NCI-H2196 (cell line): ENCODE measurements at regions not wholly inside any gene's neighbourhood (a gene's known extent, or its start where the extent isn't known, plus 50 kb on each side); places are given as distances from the start of the nearest gene placed in this dataset.
"Not testable (repeated sequence)": the region's sequence is repeated elsewhere in the genome, so short reads cannot be mapped to it uniquely, and the experiment has no call there.

ENCODE experiments used
- DNase-seq: peaks from one replicate; lab custom pipeline; 2025; ENCODE audit not compliant: unreplicated experiment; lab: John Stamatoyannopoulos, UW

DNA sequence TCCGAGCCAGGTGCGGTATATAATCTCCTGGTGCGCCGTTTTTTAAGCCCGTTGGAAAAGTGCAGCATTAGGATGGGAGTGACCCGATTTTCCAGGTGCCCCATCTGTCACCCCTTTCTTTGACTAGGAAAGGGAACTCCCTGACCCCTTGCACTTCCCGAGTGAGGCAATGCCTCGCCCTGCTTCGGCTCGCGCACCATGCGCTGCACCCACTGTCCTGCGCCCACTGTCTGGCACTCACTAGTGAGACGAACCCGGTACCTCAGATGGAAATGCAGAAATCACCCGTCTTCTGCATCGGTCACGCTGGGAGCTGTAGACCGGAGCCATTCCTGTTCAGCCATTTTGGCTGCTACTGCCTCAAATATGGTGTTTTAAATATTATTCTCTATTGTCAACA, 198.0 kb downstream of the MEIS1 start:
- not testable (repeated sequence) for DNase-seq

DNA sequence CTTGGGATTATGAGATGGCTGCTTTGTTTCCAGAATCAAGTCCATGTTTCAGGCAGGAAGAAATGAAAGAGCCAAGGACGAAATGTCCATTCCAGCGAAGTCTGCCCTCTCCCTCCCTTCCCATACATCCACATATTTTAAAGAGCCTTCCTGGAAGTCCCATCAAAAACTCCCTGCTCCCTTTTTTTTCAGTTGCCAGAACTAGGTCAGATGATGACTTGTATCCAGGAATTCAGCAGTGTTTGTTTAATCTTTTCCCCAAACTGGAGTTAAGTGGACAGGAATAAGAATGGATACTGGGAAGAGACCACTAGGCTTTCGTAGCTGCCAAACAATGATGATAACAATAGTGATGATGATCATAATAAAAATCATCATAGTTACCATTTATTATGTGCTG, 198.7 kb downstream of the MEIS1 start:
- DNase-seq = no peak

DNA sequence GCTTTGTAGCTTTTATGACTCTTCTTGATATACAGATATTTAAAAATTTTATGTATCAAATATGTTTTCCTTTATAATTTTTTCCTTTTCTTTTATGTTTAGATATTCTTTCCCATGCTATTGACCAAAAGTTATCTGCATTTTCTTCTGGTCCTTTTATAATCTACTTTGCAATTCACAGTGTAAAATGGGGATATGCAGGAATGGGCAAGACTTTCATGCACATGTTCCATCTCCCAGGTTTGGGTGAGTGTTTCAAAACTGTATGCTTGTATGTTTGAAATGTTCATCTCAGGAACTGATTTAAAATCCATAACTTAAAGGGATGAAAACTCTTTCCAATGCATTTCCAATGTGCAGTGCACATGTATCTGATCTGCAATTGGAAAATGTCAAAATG, 199.9 kb downstream of the MEIS1 start:
- no peak for DNase-seq

DNA sequence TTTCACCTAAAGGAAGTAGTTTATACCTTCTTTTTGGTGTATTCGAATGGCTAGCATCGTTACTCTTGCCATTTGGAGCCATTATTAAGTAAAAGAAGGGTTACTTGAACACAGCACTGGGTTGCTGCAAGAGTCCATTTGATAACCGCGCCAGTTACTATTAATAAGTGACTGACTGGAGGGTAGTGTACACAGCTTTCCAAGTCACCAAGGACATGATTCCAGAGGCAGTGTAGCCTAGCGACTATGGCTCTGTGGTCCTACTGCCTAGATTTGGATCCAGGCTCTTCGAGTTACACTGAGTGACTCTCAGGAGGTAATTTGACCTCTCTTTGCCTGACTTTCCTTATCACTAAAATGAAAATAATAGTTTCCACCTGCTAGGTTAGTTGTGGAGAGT, 206.8 kb downstream of the MEIS1 start:
- no peak for DNase-seq

DNA sequence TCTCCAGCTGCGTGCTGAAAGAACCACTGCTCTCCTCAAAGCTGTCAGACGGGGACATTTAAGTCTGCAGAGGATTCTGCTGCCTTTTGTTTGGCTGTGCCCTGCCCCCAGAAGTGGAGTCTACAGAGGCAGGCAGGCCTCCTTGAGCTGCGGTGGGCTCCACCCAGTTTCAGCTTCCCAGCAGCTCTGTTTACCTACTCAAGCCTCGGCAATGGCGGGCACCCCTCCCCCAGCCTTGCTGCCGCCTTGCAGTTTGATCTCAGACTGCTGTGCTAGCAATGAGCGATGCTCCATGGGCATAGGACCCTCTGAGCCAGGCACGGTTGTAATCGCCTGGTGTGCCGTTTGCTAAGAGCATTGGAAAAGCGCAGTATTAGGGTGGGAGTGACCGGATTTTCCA, 213.2 kb downstream of the MEIS1 start:
- DNase-seq = not testable (repeated sequence)

DNA sequence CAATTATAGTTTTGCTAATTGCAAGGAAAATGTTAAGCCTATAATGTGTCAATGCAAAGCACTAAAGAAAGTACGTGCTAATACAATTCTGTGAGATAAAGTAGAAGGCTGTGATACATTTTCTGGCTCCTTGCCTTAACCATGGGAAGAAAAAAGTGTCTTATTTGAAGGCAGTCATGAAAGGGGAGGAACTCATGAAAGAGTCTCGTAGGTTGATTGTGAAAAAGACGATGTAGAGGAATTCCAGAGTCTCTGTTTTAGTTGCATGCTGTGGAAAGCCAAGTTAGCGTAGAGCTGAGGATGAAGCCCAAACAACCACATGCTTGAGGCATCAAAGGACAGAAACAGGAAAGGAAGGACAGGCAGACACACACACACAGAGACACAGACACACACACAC, 214.1 kb downstream of the MEIS1 start:
- no peak for DNase-seq

DNA sequence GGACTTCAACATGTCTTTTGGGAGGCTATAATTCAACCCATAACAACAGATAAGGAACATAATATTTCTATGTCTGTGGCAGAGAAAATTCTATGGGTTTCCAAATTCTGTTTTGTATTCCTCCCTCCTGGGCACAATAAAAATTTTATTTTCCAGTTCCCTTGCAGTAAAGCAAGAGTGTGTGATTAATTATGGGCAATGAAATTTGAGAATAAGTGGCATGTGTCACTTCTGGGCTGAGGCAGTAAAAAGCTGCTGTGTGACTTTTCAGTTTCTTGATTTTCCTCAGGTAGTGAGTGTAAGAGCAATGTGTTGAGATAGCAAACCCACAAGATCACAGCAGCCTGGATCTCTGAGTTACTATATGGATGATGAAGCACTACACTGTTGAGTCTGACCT, 216.4 kb downstream of the MEIS1 start:
- DNase-seq = no peak

DNA sequence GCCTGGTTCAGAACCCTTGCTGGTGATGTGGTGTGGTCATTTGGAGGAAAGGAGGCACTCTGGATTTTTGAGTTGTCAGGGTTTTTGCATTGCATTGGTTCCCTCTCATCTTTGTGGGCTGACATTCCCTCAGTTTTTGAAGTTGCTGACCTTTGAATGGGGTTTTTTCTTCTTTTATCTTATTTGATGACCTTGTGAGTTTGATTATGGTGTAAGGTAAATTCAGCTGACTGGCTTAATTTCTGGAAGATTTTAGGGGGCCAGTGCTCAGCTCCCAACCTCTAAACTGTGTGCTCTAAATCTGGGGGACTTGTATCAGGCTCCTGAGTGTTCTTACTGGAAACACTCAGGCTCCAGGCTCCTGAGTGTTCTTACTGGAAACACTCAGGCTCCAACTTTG, 225.9 kb downstream of the MEIS1 start:
- no peak for DNase-seq

DNA sequence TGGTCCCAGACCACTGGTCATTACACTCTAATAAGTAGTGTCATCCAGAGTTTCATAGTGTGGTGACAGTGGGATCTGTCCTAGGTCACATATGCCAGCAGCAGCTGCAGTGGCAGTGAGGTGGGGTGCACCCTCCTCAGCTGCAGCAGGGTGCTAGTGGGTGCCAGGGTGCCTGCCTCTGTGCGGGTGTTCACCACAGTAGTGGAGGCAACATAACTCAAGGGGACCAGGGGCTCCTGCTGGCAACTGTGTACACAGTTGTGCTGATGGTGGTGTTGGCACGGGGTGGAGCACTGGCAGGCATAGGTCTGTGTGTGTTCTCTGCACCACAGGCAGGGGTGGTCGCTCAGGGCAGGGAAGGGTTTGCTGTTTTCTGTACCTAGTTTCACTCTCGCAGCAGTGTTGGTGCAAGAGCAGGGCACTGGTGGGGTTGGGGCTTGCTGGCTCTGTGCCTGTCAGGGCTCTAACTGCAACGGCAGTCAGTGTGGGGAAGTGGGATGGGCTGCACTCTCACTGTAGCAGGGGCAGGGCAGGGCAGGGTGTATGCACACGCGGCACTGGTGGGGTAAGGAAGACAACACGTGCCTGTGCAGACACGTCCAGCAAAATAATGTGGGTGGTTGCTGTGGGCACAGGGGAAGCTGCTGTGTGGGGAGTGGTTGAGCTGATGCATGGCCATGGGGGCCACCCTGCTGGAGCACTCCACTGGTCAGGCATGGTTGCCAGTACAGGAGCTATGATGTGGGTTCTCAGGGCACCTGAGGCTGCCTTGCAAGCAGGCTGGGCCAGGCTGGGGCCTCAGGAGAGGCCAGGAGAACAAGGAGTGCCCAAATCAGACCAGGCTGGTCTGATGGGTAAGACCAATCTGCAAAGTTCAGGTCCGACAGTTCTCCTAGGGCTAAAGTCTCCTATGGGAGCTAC, 226.6 kb downstream of the MEIS1 start:
- DNase-seq = no peak

DNA sequence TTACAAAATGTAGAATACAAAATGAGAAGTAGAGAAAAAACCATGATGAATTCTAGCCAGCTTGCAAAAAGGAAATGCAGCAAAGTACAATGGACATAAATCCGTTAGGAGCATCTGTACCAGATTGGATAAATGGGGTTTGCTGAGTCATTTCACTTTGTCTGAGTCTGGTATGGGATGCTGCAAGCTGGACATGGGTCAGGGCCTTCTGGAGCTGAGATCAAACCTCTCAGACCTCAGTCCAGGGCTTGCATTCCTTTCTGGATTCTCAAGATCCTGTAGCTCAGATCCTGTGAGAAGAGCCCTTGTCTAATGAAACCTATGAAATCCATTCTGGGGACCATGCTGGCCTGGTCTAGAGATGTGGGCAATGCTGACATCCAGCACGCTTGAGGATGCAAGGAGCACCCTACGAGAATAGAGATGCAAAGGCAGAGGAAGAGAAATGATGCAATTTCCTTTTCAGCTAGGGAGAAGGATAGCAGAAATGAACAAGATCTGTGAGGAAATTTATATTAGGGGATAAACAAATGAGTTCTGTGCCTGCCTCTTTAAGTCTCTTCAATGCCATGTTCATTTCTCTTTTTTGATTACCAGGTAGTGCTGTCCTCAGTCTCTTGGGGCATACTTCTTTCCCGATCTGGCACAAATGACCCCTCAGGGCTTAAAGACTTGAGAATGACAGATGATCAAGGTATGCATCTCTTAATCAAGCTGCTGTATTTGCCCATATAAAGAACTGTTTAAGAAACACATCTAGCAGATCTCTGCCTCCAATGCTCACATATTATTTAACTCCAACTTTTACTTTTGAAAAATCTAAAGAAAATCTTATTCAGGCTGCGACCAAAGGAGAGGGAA, 230.4 kb downstream of the MEIS1 start:
- DNase-seq = no peak

DNA sequence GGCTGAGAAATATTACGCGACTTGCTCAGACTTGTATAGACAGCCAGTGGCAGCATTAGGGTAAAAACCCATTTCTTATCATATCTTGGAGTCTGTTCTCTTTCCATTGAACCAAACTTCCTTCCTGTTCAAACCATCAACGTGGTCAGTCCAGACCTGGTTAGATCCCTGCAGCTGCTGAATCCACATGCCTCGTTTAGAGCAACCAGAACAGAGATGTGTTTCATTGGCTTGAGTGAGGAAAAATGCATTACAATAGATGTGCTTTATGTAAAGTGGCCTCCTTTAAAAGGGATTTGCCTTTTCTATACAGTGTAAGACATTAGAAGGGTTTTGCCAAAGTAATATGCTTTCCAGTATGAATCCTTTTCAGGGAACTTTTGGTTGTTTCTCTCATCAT, 232.4 kb downstream of the MEIS1 start:
- no peak for DNase-seq

DNA sequence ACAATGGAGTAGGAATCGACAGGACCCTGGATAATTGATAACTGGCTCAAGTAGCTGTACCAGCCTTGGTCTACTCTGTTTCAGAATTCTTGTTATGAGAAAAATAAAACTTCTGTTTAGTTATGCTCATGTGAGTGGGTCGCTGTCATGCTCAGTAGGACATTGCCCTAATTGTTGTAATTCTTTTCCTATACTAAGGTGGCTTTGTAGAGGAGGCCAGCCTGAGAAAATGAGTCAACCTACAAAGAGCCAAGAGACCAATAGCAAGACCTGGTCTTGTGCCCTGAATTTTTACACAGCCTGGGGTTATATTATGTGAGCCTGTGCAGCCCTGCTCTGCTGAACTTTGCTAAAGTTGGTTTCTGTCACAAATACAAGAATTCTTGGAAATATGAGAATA, 238.4 kb downstream of the MEIS1 start:
- DNase-seq = no peak

DNA sequence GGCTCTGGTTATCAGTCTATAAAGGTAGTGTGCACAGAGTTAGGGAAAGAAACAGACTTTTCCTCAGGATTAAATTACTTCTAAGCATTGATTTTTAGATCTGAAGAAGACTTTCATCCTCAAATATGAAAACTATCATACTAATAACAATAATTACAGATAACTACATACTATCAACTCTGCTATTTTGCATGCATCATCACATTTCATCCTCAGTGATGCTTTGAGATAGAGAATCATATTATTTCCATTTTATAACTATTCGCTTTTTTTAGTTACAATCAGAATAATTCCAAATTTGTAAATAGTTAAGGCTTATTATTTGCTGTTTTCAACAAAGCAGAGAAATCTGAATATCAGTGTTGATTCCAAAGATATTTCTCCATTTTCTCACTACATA, 239.2 kb downstream of the MEIS1 start:
- no peak for DNase-seq

DNA sequence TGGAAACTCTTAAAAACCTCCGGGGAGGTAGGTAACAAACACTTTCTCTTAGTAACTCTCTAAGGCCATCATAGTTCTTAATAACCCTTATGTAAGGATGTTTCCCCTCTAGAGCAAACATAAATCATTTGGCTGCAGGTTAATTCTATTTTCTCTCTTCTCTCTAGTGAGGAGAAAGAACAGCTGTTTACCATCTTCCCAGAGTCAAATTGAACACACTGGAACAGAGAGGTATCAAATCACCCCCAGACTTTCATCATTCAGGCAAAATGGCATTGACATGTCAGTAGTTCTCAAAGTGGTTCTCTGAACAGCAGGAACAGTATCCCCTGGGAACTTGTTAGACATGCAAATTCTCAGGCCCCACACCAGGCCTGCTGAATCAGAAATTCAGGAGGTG, 240.7 kb downstream of the MEIS1 start:
- no peak for DNase-seq

DNA sequence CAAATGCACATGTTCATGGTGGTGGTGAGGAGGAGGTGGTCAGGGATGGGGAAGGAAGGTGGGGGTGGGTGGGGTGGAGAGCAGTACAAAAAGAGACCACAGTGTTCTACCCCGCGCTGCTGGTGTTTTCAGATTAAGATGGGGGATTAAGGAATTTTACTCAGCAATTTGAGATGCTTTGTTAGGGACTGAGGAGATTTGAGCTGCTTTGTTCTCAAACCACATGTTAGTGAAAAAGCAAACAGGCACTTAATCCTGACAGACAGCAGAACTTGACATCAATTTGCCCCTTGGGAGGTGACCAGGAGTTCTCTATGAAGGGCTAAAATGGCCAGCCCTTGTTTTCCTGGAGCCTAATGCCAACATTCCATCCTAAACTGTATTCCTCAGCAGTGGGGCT, 244.5 kb downstream of the MEIS1 start:
- no peak for DNase-seq

DNA sequence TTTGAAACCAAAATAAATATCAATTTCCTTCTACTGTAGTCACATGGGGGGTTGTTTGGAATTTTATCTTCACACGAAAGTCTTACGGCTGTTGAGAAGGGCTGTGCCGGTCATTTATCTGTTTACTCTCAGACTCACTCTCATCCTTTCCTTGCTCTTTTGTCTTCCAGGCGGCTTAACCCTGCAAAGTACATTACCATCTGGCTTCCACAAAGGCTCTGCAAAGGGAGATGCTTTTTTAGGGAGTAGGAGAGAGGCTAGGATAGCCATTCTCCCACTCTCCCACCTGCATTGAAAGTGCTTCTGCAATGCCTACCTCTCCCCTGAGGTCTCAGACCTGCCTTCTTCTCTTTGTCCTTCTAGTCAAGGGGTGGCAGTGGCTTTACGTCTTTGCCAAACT, 247.6 kb downstream of the MEIS1 start:
- no peak for DNase-seq

DNA sequence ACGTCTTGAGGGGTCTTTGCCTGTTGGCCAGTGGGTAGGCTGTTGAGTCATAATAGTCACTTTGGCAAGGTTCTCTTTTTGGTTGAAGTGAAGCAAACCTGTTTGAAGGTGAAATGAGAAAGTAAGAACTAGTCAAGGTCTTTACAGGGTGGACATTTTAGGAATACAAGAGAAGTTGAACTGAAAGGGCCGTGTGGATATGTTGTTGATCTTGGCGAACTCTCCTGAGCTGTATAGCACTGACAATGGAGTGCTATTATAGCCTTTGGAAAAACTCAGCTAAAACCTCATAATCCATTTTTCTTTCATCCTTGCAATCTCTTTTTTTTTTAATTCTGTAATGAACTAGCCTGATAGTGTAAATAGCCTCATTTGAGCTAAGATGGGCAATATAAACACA, 248.1 kb downstream of the MEIS1 start:
- DNase-seq = no peak

DNA sequence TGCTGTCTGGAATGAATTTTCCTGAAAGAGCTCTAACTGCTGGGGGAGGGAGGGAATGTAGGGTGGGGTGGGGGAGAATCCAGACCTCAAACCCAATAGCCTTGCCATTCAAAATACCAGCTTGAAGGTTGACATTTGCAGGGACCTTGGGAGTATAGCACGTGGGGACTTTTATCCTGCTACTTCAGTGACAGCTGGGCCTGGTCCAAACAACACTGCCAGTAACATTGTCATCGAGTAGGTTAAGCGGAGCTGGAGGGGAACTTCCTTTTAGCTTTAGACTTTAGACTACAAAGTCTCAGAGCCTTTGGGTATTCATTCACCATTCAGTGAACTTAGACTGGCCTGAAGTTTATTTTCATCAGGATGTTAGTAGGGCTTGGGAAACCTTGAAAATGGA, 248.7 kb downstream of the MEIS1 start:
- no peak for DNase-seq

DNA sequence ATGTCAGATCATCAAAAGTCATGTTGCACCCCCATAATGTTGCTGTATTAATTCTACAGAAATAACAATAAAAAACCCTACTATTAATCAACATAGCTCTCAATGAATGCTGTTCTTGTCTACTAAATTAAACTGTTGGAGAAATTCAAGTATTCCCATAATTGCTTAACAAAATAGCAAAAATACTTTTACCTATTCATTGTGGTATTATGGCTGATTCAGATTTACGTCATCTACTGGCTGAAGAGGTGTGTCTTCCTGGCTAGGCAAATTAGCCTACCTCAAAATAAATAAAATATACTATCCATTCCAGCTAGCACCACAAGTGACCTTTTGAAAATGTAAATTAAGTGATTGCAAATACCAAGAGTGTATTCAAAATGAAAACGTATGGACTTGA, 249.4 kb downstream of the MEIS1 start:
- no peak for DNase-seq

DNA sequence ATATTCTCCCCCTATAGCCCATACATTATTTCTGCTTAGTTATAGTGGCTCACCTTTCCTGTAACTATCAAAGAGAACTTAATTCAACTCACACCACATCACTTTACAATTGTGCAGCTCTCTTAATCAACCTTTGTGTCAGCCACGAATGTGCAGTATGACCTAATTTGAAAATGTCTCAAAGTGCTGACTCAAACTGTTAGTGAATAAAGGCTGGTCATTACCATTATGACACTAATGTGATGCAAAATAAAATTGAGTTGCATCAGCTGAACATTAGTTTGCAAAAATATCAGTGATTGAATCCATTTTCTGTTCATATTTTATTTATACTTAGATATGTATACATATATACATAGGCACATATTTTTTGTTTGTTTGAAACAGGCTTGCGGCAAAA, 251.8 kb downstream of the MEIS1 start:
- no peak for DNase-seq

DNA sequence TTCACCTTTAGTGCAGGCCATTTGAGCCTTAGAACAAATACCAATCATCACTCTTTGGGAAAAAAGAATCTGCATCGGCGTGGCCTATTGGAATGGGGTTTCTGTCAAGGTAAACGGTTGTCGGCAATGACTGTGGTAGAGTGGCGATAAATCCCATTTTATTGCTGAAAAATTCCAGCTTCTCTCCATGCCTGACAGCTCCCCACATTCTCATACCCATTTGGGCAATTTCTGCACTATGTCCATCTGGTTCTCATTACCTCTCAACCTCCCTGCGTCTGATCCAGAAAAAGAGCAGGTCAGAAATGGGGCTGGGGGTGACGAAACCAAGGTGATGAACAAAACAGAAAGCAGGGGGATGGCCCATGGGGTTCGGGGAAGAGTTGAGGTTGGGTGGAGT, 254.0 kb downstream of the MEIS1 start:
- DNase-seq = no peak

DNA sequence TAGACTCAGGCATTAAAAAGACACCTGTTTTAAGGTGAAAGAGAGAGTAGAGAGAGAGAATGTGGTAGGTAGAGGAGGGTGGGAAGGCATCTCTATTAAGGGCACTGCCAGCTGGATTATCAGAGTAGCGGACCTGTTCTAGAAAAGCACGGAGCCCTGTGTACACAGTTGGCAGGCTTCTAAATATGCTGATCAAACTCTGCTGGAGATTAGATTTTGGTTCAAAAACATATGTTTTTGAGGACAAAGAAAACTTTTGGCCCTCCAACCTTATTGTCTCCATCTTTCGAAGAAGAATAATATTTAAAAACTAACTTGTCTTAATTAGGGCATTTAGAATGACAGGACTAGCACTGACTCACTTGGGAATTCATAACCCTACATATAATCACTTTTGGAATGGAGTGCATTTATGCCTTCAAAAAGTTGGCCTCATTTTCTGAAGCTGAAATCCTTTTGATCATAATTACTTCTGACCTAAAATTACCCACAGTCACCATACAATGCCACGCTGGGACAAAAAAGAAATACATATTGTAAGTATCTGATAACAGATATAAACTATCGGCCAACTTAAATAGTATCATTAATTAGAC, 254.6 kb downstream of the MEIS1 start:
- no peak for DNase-seq
